ENCODE measurements at regions not wholly inside any gene's neighbourhood (a gene's known extent, or its start where the extent isn't known, plus 50 kb on each side); places are given as distances from the start of the nearest gene placed in this dataset.

DNA sequence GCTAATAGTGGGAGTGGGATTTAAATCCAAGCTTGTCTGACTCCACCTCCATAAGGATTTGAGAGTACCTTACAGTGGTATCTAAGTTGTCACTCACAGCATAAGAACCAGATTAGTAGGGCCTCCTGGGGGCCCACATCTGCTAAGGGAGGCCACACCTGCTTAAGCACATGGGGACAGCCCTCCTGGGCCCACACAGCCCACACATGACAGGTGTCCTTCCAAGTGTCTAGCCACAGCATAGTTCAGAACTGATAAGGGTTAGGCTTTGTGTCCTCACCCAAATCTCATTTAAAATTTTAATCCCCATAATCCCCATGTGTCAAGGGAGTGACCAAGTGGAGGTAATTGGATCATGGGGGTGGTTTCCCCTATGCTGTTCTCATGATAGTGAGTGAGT, 186.0 kb upstream of the HMGA2 start:
- no peaks in the 10 kb centered on the region for H3K36me3 ChIP-seq
- no peak overlapping the region for H3K4me3 ChIP-seq
- DNase-seq, result no peak
- H3K27ac ChIP-seq (replicated peaks), result no peak overlapping the region
- H3K9me3 ChIP-seq (replicated peaks), result no peaks in the 10 kb centered on the region
- TF ChIP-seq, protein P1, sequence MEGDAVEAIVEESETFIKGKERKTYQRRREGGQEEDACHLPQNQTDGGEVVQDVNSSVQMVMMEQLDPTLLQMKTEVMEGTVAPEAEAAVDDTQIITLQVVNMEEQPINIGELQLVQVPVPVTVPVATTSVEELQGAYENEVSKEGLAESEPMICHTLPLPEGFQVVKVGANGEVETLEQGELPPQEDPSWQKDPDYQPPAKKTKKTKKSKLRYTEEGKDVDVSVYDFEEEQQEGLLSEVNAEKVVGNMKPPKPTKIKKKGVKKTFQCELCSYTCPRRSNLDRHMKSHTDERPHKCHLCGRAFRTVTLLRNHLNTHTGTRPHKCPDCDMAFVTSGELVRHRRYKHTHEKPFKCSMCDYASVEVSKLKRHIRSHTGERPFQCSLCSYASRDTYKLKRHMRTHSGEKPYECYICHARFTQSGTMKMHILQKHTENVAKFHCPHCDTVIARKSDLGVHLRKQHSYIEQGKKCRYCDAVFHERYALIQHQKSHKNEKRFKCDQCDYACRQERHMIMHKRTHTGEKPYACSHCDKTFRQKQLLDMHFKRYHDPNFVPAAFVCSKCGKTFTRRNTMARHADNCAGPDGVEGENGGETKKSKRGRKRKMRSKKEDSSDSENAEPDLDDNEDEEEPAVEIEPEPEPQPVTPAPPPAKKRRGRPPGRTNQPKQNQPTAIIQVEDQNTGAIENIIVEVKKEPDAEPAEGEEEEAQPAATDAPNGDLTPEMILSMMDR (IDR thresholded peaks at IDR 0.05; ENCODE audit: borderline replicate concordance), result no peak
- H3K27me3 ChIP-seq (ENCODE audit: low read depth), result peaks cover 32% of the 10 kb centered on the region
- H3K4me1 ChIP-seq, result no peaks in the 10 kb centered on the region
- intact Hi-C loops (cut with micrococcal nuclease), result no loop called here

DNA sequence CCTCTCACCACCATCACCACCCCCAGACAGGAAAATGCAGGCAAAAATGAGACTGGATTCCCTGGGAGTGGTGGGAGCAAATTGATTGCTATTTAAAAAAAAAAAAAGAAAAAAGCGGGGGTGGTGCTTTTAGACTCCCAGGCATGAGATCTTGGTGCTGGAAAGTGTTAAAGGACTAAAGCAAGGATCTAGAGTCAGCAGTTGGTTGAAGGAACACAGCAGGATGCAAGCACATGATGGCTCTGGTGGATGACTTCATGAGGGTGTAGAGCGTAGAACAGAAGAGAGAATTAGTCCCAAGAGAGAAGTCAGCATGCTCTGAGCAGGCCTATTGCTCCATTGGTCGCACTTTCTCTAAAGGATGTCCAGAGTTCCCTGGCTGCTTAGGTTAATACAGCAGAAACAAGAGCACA, 183.8 kb upstream of the HMGA2 start:
- no peak for DNase-seq
- intact Hi-C loops (cut with micrococcal nuclease), result no loop called here
- peaks cover 31% of the 10 kb centered on the region for H3K27me3 ChIP-seq (ENCODE audit: low read depth)
- TF ChIP-seq, protein P1 (IDR thresholded peaks at IDR 0.05; ENCODE audit: borderline replicate concordance), result no peak
- H3K9me3 ChIP-seq (replicated peaks), result no peaks in the 10 kb centered on the region
- no peaks in the 10 kb centered on the region for H3K36me3 ChIP-seq
- H3K27ac ChIP-seq (replicated peaks), result no peak overlapping the region
- no peak overlapping the region for H3K4me3 ChIP-seq
- no peaks in the 10 kb centered on the region for H3K4me1 ChIP-seq

DNA sequence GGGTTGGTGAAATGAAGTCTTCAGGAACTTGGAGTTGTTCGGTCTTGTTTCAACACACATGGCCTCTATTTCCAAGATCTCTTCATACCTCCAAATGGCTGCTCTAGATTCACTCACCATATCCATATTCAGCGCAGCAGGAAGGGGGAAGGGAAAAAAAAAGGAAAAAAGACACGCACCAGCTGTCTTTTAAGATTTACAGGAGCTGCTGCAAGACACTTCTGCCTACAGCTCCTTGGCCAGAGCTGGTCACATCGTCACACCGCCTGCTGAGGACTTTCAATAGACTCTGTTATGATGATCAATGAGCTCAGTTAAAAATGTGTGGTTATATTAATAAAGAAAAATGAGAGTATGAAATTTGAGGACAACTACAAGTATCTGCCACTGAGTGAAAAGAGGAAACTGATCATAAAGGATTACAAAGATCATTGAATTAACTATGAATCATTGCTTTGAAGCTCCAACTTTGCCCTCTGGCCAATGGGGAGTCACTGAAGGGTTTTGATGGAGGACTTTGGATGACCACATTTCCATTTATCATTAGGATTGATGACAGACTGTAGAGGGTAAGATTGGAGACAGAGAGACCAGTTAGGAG, 182.1 kb upstream of the HMGA2 start:
- H3K9me3 ChIP-seq (replicated peaks), result no peaks in the 10 kb centered on the region
- TF ChIP-seq, protein P1 (IDR thresholded peaks at IDR 0.05; ENCODE audit: borderline replicate concordance), result no peak
- no peak for DNase-seq
- no peaks in the 10 kb centered on the region for H3K4me1 ChIP-seq
- intact Hi-C loops (cut with micrococcal nuclease), result no loop called here
- no peak overlapping the region for H3K4me3 ChIP-seq
- H3K36me3 ChIP-seq, result no peaks in the 10 kb centered on the region
- no peak overlapping the region for H3K27ac ChIP-seq (replicated peaks)
- H3K27me3 ChIP-seq (ENCODE audit: low read depth), result peaks cover 33% of the 10 kb centered on the region

DNA sequence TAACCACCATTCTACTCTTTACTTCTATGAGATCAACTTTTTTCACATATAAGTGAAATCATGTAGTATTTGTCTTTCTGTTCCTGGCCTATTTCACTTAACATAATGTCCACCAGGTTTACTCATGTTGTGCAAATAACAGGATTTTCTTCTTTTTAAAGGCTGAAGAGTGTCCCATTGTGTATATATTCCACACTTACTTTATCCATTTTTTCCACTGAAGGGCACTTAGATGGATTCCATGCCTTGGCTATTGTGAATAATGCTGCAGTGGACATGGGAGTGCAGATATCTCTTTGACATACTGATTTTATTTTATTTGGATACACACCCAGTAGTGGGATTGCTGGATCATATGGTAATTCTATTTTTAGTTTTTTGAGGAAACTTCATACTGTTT, 181.1 kb upstream of the HMGA2 start:
- no peaks in the 10 kb centered on the region for H3K4me1 ChIP-seq
- H3K27ac ChIP-seq (replicated peaks), result no peak overlapping the region
- no peaks in the 10 kb centered on the region for H3K36me3 ChIP-seq
- H3K9me3 ChIP-seq (replicated peaks), result no peaks in the 10 kb centered on the region
- peaks cover 38% of the 10 kb centered on the region for H3K27me3 ChIP-seq (ENCODE audit: low read depth)
- no peak for DNase-seq
- TF ChIP-seq, protein P1 (IDR thresholded peaks at IDR 0.05; ENCODE audit: borderline replicate concordance), result no peak
- intact Hi-C loops (cut with micrococcal nuclease), result no loop called here
- H3K4me3 ChIP-seq, result no peak overlapping the region

DNA sequence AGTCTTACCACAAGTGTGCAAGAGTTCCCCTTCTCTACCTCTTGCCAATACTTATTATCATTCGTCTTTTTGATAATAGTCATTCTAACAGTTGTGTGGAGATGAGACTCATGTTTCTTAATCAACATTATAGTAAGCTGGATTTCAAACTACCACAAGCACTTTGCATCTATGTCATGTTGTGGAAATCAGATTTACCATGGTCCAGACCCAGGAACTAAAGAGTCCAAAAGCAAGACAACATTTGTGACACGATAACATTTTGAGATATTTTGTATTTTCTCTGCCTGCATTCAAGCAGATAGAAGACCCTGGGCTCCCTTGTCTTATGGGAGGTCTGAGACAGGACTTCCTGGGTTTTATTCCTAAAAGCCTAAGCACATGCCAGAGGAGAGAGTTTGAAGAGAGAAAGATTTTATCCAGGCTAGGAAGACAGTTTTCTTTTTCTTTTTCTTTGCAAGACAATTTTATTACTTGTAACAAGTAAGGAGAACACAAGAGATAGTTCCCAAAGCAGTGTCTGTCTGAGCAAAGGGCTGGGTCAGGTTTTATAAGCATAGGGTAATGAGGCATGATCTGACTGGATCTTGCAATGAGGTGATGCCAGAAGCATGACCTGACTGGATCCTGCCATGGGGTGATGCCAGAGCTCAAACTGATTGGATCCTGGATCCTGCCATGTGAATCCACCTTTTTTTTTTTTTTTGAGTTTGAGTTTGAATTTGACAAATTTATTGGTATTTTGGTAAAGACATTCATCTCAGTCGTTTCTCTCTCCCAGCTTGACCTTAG, 180.5 kb upstream of the HMGA2 start:
- DNase-seq, result no peak
- no peaks in the 10 kb centered on the region for H3K9me3 ChIP-seq (replicated peaks)
- H3K36me3 ChIP-seq, result no peaks in the 10 kb centered on the region
- intact Hi-C loops (cut with micrococcal nuclease), result no loop called here
- no peak overlapping the region for H3K27ac ChIP-seq (replicated peaks)
- H3K4me1 ChIP-seq, result no peaks in the 10 kb centered on the region
- H3K4me3 ChIP-seq, result no peak overlapping the region
- peaks cover 32% of the 10 kb centered on the region for H3K27me3 ChIP-seq (ENCODE audit: low read depth)
- TF ChIP-seq, protein P1 (IDR thresholded peaks at IDR 0.05; ENCODE audit: borderline replicate concordance), result no peak

Data from left ventricle myocardium inferior (tissue), 1 donor.